GM19238 (cell line): ENCODE measurements at regions not wholly inside any gene's neighbourhood (a gene's known extent, or its start where the extent isn't known, plus 50 kb on each side); places are given as distances from the start of the nearest gene placed in this dataset.
"Not testable (repeated sequence)": the region's sequence is repeated elsewhere in the genome, so short reads cannot be mapped to it uniquely, and the experiment has no call there.

Source experiments
- DNase-seq: peaks from one replicate; pipeline ENCODE4 v3.0.0; 2011; ENCODE audit warnings: low spot score; ENCODE audit not compliant: insufficient read length

- no peak for DNase-seq
Measured at GRCh38 chr2:195537811-195538210, 119.2 kb upstream of the SLC39A10 start.

GRCh38 chr2:195536906-195537305, 120.1 kb upstream of the SLC39A10 start:
- no peak for DNase-seq

GRCh38 chr2:195535911-195536522, 121.0 kb upstream of the SLC39A10 start:
- peak; percentile 53 for DNase-seq

- DNase-seq, result no peak
Measured at GRCh38 chr2:195534971-195535370, 122.1 kb upstream of the SLC39A10 start.

- no peak for DNase-seq
Measured at GRCh38 chr2:195533771-195534642, 123.0 kb upstream of the SLC39A10 start.

- no peak for DNase-seq
Measured at GRCh38 chr2:195532628-195533271, 124.3 kb upstream of the SLC39A10 start.

- no peak for DNase-seq
Measured at GRCh38 chr2:195532255-195532627, 124.8 kb upstream of the SLC39A10 start.

GRCh38 chr2:195531754-195532153, 125.3 kb upstream of the SLC39A10 start:
- no peak for DNase-seq

- not testable (repeated sequence) for DNase-seq
Measured at GRCh38 chr2:195523242-195523641, 133.8 kb upstream of the SLC39A10 start.

GRCh38 chr2:195521589-195521988, 135.4 kb upstream of the SLC39A10 start:
- DNase-seq, result no peak

GRCh38 chr2:195520671-195521155, 136.3 kb upstream of the SLC39A10 start:
- no peak for DNase-seq

GRCh38 chr2:195515551-195515950, 141.5 kb upstream of the SLC39A10 start:
- DNase-seq, result no peak

- DNase-seq, result no peak
Measured at GRCh38 chr2:195514365-195514764, 142.7 kb upstream of the SLC39A10 start.

- DNase-seq, result no peak
Measured at GRCh38 chr2:195513119-195513518, 143.9 kb upstream of the SLC39A10 start.

- no peak for DNase-seq
Measured at GRCh38 chr2:195509551-195509950, 147.5 kb upstream of the SLC39A10 start.

GRCh38 chr2:195508139-195508455, 148.9 kb upstream of the SLC39A10 start:
- no peak for DNase-seq

- no peak for DNase-seq
Measured at GRCh38 chr2:195507447-195508138, 149.4 kb upstream of the SLC39A10 start.

- peak; percentile 17 for DNase-seq
Measured at GRCh38 chr2:195505701-195506100, 151.3 kb upstream of the SLC39A10 start.

GRCh38 chr2:195503208-195503607, 153.8 kb upstream of the SLC39A10 start:
- DNase-seq, result no peak

- DNase-seq, result no peak
Measured at GRCh38 chr2:195501746-195502145, 155.3 kb upstream of the SLC39A10 start.

- no peak for DNase-seq
Measured at GRCh38 chr2:195500879-195501278, 156.1 kb upstream of the SLC39A10 start.
